GM21737 (cell line): ENCODE measurements at regions not wholly inside any gene's neighbourhood (a gene's known extent, or its start where the extent isn't known, plus 50 kb on each side); places are given as distances from the start of the nearest gene placed in this dataset.

Experiments
- ATAC-seq: cut with Tn5 transposase; IDR thresholded peaks from one replicate; pipeline ENCODE4 v1.9.1; 2021; ENCODE audit warnings: mild to moderate bottlenecking, moderate library complexity; ENCODE audit not compliant: unreplicated experiment

- ATAC-seq = no peak
These were observed 976.9 kb upstream of the MBL2 start for GRCh38 chr10:53749439-53749838.

- ATAC-seq = no peak
These were observed 975.7 kb upstream of the MBL2 start for GRCh38 chr10:53748319-53748718.

- no peak for ATAC-seq
These were observed 972.2 kb upstream of the MBL2 start for GRCh38 chr10:53744746-53745145.

GRCh38 chr10:53744176-53744575, 971.6 kb upstream of the MBL2 start:
- no peak for ATAC-seq

GRCh38 chr10:53737132-53737531, 964.5 kb upstream of the MBL2 start:
- no peak for ATAC-seq

- no peak for ATAC-seq
These were observed 954.3 kb upstream of the MBL2 start for GRCh38 chr10:53726921-53727320.

- ATAC-seq = no peak
These were observed 952.0 kb upstream of the MBL2 start for GRCh38 chr10:53724581-53724980.

GRCh38 chr10:53719658-53720057, 947.1 kb upstream of the MBL2 start:
- ATAC-seq = no peak

GRCh38 chr10:53716156-53716555, 943.6 kb upstream of the MBL2 start:
- ATAC-seq = no peak

GRCh38 chr10:53713431-53713830, 940.8 kb upstream of the MBL2 start:
- ATAC-seq = no peak

- no peak for ATAC-seq
These were observed 929.9 kb upstream of the MBL2 start for GRCh38 chr10:53702489-53702888.

GRCh38 chr10:53701213-53701612, 928.6 kb upstream of the MBL2 start:
- no peak for ATAC-seq

GRCh38 chr10:53700278-53700677, 927.7 kb upstream of the MBL2 start:
- ATAC-seq = no peak

- no peak for ATAC-seq
These were observed 927.1 kb upstream of the MBL2 start for GRCh38 chr10:53699684-53700083.

- no peak for ATAC-seq
These were observed 926.6 kb upstream of the MBL2 start for GRCh38 chr10:53699231-53699630.

- ATAC-seq = no peak
These were observed 924.5 kb upstream of the MBL2 start for GRCh38 chr10:53697038-53697437.

- no peak for ATAC-seq
These were observed 918.1 kb upstream of the MBL2 start for GRCh38 chr10:53690524-53691240.

- no peak for ATAC-seq
These were observed 915.2 kb upstream of the MBL2 start for GRCh38 chr10:53687800-53688199.

- ATAC-seq = no peak
These were observed 910.3 kb upstream of the MBL2 start for GRCh38 chr10:53682885-53683284.

- ATAC-seq = no peak
These were observed 909.9 kb upstream of the MBL2 start for GRCh38 chr10:53682458-53682857.

- ATAC-seq = no peak
These were observed 907.1 kb upstream of the MBL2 start for GRCh38 chr10:53679666-53680065.

GRCh38 chr10:53675177-53675576, 902.6 kb upstream of the MBL2 start:
- no peak for ATAC-seq

- no peak for ATAC-seq
These were observed 894.5 kb upstream of the MBL2 start for GRCh38 chr10:53667063-53667462.
